ENCODE measurements at regions not wholly inside any gene's neighbourhood (a gene's known extent, or its start where the extent isn't known, plus 50 kb on each side); places are given as distances from the start of the nearest gene placed in this dataset.

- TF ChIP-seq JUN (IDR thresholded peaks at IDR 0.05; ENCODE audit: low read depth, low read length), result no peak
- no peak for TF ChIP-seq TEAD4 (IDR thresholded peaks at IDR 0.05; ENCODE audit: low read depth, low read length)
- no peak for TF ChIP-seq SAP30 (IDR thresholded peaks at IDR 0.05; ENCODE audit: insufficient read depth, insufficient replicate concordance, low read length)
Observed at GRCh38 chr13:74266861-74267260, 132.7 kb upstream of the KLF12 start (continued).
